ENCODE measurements at regions not wholly inside any gene's neighbourhood (a gene's known extent, or its start where the extent isn't known, plus 50 kb on each side); places are given as distances from the start of the nearest gene placed in this dataset.

- Histone ChIP-seq H2AFZ (ENCODE audit: control insufficient read depth, low read length) (no peak overlapping the region), H3K79me2 (ENCODE audit: control insufficient read depth, insufficient read depth, low read length) (no peaks in the 10 kb centered on the region), H3K4me3 (ENCODE audit: control insufficient read depth in 2 of 3, extremely low read depth in 1 of 3, insufficient read depth in 2 of 3, low read depth in 1 of 3, low read length in 3 of 3) (no peak overlapping the region), H4K20me1 (ENCODE audit: control insufficient read depth, extremely low read depth, insufficient read depth, low read length) (no peaks in the 10 kb centered on the region), H3K4me1 (ENCODE audit: control insufficient read depth, extremely low read depth, insufficient read depth, low read length) (peaks cover 25% of the 10 kb centered on the region), H3K9ac (ENCODE audit: control insufficient read depth, extremely low read depth, insufficient read depth, low read length) (no peak overlapping the region), H3K27ac (ENCODE audit: control insufficient read depth, insufficient read depth, low read length) (no peak overlapping the region), H3K9me1 (ENCODE audit: control insufficient read depth, extremely low read depth, insufficient read depth, low read length) (no peaks in the 10 kb centered on the region), H3K36me3 (ENCODE audit: control insufficient read depth in 2 of 2, extremely low read depth in 1 of 2, insufficient read depth in 2 of 2, low read length in 2 of 2) (no peaks in the 10 kb centered on the region), H3K27me3 (ENCODE audit: control insufficient read depth, extremely low read depth, insufficient read depth, low read length) (no peaks in the 10 kb centered on the region), H3K9me3 (ENCODE audit: control insufficient read depth, low read depth, low read length) (no peaks in the 10 kb centered on the region), H3K4me2 (ENCODE audit: control insufficient read depth, extremely low read depth, insufficient read depth, low read depth, low read length) (no peak overlapping the region)
- DNase-seq (ENCODE audit: low read depth, low spot score), result no peak
- TF ChIP-seq CTCF (optimal IDR thresholded peaks at IDR 0.05 in 1 of 3, IDR thresholded peaks at IDR 0.05 in 1 of 3, conservative IDR thresholded peaks at IDR 0.05 in 1 of 3; ENCODE audit: extremely low read depth in 1 of 3, insufficient read depth in 2 of 3, low read length in 3 of 3) (no peak), EZH2 (IDR thresholded peaks at IDR 0.05; ENCODE audit: low read length) (no peak)
- dilution Hi-C loops (cut with MboI; ENCODE audit: extremely low pct_ligation_motif_present, low sequenced_read_pairs), result no loop called here
- FAIRE-seq, result no peak
These were observed 127.6 kb upstream of the TANK start for GRCh38 chr2:161032635-161033034.

- Histone ChIP-seq H2AFZ (ENCODE audit: control insufficient read depth, low read length) (no peak overlapping the region), H3K36me3 (ENCODE audit: control insufficient read depth in 2 of 2, extremely low read depth in 1 of 2, insufficient read depth in 2 of 2, low read length in 2 of 2) (no peaks in the 10 kb centered on the region), H3K4me1 (ENCODE audit: control insufficient read depth, extremely low read depth, insufficient read depth, low read length) (peaks cover 25% of the 10 kb centered on the region), H3K9me3 (ENCODE audit: control insufficient read depth, low read depth, low read length) (no peaks in the 10 kb centered on the region), H4K20me1 (ENCODE audit: control insufficient read depth, extremely low read depth, insufficient read depth, low read length) (no peaks in the 10 kb centered on the region), H3K9me1 (ENCODE audit: control insufficient read depth, extremely low read depth, insufficient read depth, low read length) (no peaks in the 10 kb centered on the region), H3K4me2 (ENCODE audit: control insufficient read depth, extremely low read depth, insufficient read depth, low read depth, low read length) (no peak overlapping the region), H3K27ac (ENCODE audit: control insufficient read depth, insufficient read depth, low read length) (no peak overlapping the region), H3K79me2 (ENCODE audit: control insufficient read depth, insufficient read depth, low read length) (no peaks in the 10 kb centered on the region), H3K27me3 (ENCODE audit: control insufficient read depth, extremely low read depth, insufficient read depth, low read length) (no peaks in the 10 kb centered on the region), H3K4me3 (ENCODE audit: control insufficient read depth in 2 of 3, extremely low read depth in 1 of 3, insufficient read depth in 2 of 3, low read depth in 1 of 3, low read length in 3 of 3) (no peak overlapping the region), H3K9ac (ENCODE audit: control insufficient read depth, extremely low read depth, insufficient read depth, low read length) (no peak overlapping the region)
- TF ChIP-seq EZH2 (IDR thresholded peaks at IDR 0.05; ENCODE audit: low read length) (no peak), CTCF (optimal IDR thresholded peaks at IDR 0.05 in 1 of 3, IDR thresholded peaks at IDR 0.05 in 1 of 3, conservative IDR thresholded peaks at IDR 0.05 in 1 of 3; ENCODE audit: extremely low read depth in 1 of 3, insufficient read depth in 2 of 3, low read length in 3 of 3) (no peak)
- DNase-seq (ENCODE audit: low read depth, low spot score) (no peak), FAIRE-seq (no peak)
- dilution Hi-C loops (cut with MboI; ENCODE audit: extremely low pct_ligation_motif_present, low sequenced_read_pairs), result no loop called here
These were observed 127.1 kb upstream of the TANK start for GRCh38 chr2:161033059-161033660.

All from keratinocyte (primary cell).